ENCODE measurements at regions not wholly inside any gene's neighbourhood (a gene's known extent, or its start where the extent isn't known, plus 50 kb on each side); places are given as distances from the start of the nearest gene placed in this dataset.

- Histone ChIP-seq H3K23ac (ENCODE audit: low read depth, low read length) (no peak overlapping the region), H3K9me3 (ENCODE audit: control insufficient read depth, insufficient read depth, low read length) (no peaks in the 10 kb centered on the region), H3K27me3 (ENCODE audit: control insufficient read depth, insufficient read depth, low read length) (no peaks in the 10 kb centered on the region), H3K4me1 (ENCODE audit: control insufficient read depth, insufficient read depth, low read length) (peaks cover 5% of the 10 kb centered on the region), H4K5ac (ENCODE audit: low read depth, low read length) (no peak overlapping the region), H2BK20ac (ENCODE audit: low read depth, low read length) (no peak overlapping the region), H4K91ac (ENCODE audit: insufficient read depth, low read depth, low read length) (no peak overlapping the region), H2BK15ac (ENCODE audit: low read depth, low read length) (no peak overlapping the region), H3K4ac (ENCODE audit: low read depth, low read length) (no peak overlapping the region; the same call in 1 of the 2 replicates), H2AK9ac (replicated peaks; ENCODE audit: low read depth, low read length, poor library complexity) (no peak overlapping the region), H4K20me1 (ENCODE audit: insufficient read depth, low read length) (no peaks in the 10 kb centered on the region), H3K4me2 (ENCODE audit: low read depth, low read length) (no peak overlapping the region), H3K9ac (ENCODE audit: low read depth, low read length) (no peak overlapping the region), H3K18ac (ENCODE audit: low read depth, low read length) (no peak overlapping the region), H3K79me1 (ENCODE audit: low read depth in 1 of 2, low read length in 2 of 2) (no peaks in the 10 kb centered on the region), H4K8ac (ENCODE audit: low read depth in 2 of 2, low read length in 2 of 2) (no peak overlapping the region), H2BK120ac (ENCODE audit: low read depth, low read length) (no peak overlapping the region), H3K14ac (replicated peaks; ENCODE audit: low read depth, low read length) (no peak overlapping the region), H2BK5ac (ENCODE audit: low read depth, low read length, poor library complexity, severe bottlenecking) (no peak overlapping the region), H3K56ac (ENCODE audit: extremely low read depth, insufficient read depth, low read length) (no peak overlapping the region), H3K9me1 (ENCODE audit: insufficient read depth, low read length) (peaks cover 9% of the 10 kb centered on the region; the same call in 1 of the 2 replicates), H3K4me3 (ENCODE audit: insufficient read depth, low read depth, low read length) (no peak overlapping the region), H2AK5ac (ENCODE audit: low read depth, low read length) (no peak overlapping the region; the same call in 1 of the 2 replicates), H3K36me3 (ENCODE audit: control insufficient read depth, insufficient read depth, low read length) (no peaks in the 10 kb centered on the region), H3K27ac (ENCODE audit: insufficient read depth, low read length) (no peak overlapping the region), H2AFZ (replicated peaks; ENCODE audit: low read length, poor library complexity) (no peak overlapping the region)
- DNase-seq, result no peak
- 75% methylated on average over 15 of the region's 19 CpGs; no CpG with 5 or more reads in 1 of the 2 experiments for WGBS, 2 experiments (ENCODE audit: extremely low coverage in 2 of 2, insufficient read length in 1 of 2)
- ATAC-seq (ENCODE audit: low read depth), result no peak
- BruUV-seq (replicated peaks), result no TSS peak
- POLR2A ChIA-PET (ENCODE audit: unreplicated experiment), result no interaction called here
- CTCF ChIA-PET, result no interaction called here
- intact Hi-C loops (cut with micrococcal nuclease), result no loop called here
- in situ Hi-C loops (cut with MboI; ENCODE audit: low sequenced_read_pairs), result no loop called here
- no peak for TF ChIP-seq NFE2L2 (IDR thresholded peaks at IDR 0.05; ENCODE audit: low read depth, low read length)
- dilution Hi-C loops (cut with HindIII; ENCODE audit: low sequenced_read_pairs, unreplicated experiment), result no loop called here
Measured at GRCh38 chr12:116361414-116362223, 84.1 kb upstream of the MED13L start.

All from IMR-90 (cell line).